ENCODE measurements at regions not wholly inside any gene's neighbourhood (a gene's known extent, or its start where the extent isn't known, plus 50 kb on each side); places are given as distances from the start of the nearest gene placed in this dataset.

GRCh38 chr13:21971662-21972621, 301.1 kb downstream of the FGF9 start (continued):
- TF ChIP-seq CHD7 (IDR thresholded peaks at IDR 0.05; ENCODE audit: insufficient replicate concordance, low read length) (no peak), ATF3 (IDR thresholded peaks at IDR 0.05; ENCODE audit: insufficient read depth, low read depth, low read length) (no peak), RXRA (IDR thresholded peaks at IDR 0.05; ENCODE audit: insufficient read depth, low read depth, low read length) (no peak)
